WTC11 (cell line): ENCODE measurements at regions not wholly inside any gene's neighbourhood (a gene's known extent, or its start where the extent isn't known, plus 50 kb on each side); places are given as distances from the start of the nearest gene placed in this dataset.

Experiments
- CTCF ChIP-seq: fragments of 200-600 bp; IDR thresholded peaks from 2 replicates; pipeline ENCODE4 v1.8.0; 2022; ENCODE audit warnings: antibody characterized with exemption
- MYBL2 ChIP-seq: sonication (generic); formaldehyde crosslinking; IDR thresholded peaks from 2 replicates; pipeline ENCODE4 v1.8.1; 2023; ENCODE audit warnings: mild to moderate bottlenecking, moderate library complexity, missing genetic modification reagents
- NFYB ChIP-seq: sonication (generic); formaldehyde crosslinking; conservative IDR thresholded peaks from 2 replicates; pipeline ENCODE4 v1.8.0; 2022; ENCODE audit warnings: low read depth, missing genetic modification reagents
- RELA ChIP-seq: sonication (generic); formaldehyde crosslinking; IDR thresholded peaks from 2 replicates; pipeline ENCODE4 v1.8.1; 2022; ENCODE audit warnings: missing genetic modification reagents, mild to moderate bottlenecking, borderline replicate concordance

- TF ChIP-seq MYBL2 (CRISPR knock-in tag) (no peak), CTCF (no peak), NFYB (no peak), RELA (CRISPR knock-in tag) (no peak)
Observed at GRCh38 chr1:166527752-166528151, 311.5 kb upstream of the POGK start.
